Mucosa of rectum (tissue), 2 donors: ENCODE measurements at regions not wholly inside any gene's neighbourhood (a gene's known extent, or its start where the extent isn't known, plus 50 kb on each side); places are given as distances from the start of the nearest gene placed in this dataset.

Source experiments
- H3K27ac ChIP-seq, 2 donors: one replicate each; pipeline ENCODE4 v1.7.0; 2013; ENCODE audit warnings: inconsistent platforms in 2 of 2, low read depth in 2 of 2, low read length in 2 of 2
- H3K27me3 ChIP-seq, 2 donors: one replicate each; pipeline ENCODE4 v1.7.0; 2013; ENCODE audit warnings: low read length in 2 of 2; ENCODE audit not compliant: control insufficient read depth in 2 of 2, insufficient read depth in 2 of 2
- H3K36me3 ChIP-seq, 2 donors: one replicate each; pipeline ENCODE4 v1.7.0; 2013; ENCODE audit warnings: low read length in 2 of 2; ENCODE audit not compliant: control insufficient read depth in 2 of 2, insufficient read depth in 2 of 2
- H3K4me1 ChIP-seq, 2 donors: one replicate each; pipeline ENCODE4 v1.7.0; 2013; ENCODE audit warnings: low read length in 2 of 2, mild to moderate bottlenecking in 1 of 2; ENCODE audit not compliant: control insufficient read depth in 2 of 2, insufficient read depth in 2 of 2
- H3K4me3 ChIP-seq, 2 donors: one replicate each; pipeline ENCODE4 v1.7.0; 2013; ENCODE audit warnings: low read length in 2 of 2
- H3K9ac ChIP-seq, 2 donors: one replicate each; pipeline ENCODE4 v1.7.0; 2013; ENCODE audit warnings: low read length in 2 of 2, low read depth in 1 of 2, mild to moderate bottlenecking in 1 of 2
- H3K9me3 ChIP-seq, 2 donors: one replicate each; pipeline ENCODE4 v1.7.0; 2013; ENCODE audit warnings: low read length in 2 of 2; ENCODE audit not compliant: control insufficient read depth in 2 of 2
- donor health status: healthy.
- donor health status: Normal muscosa, but diverticular disease.

GRCh38 chr2:51880153-51880552, 848.2 kb upstream of the NRXN1 start:
- H3K27ac ChIP-seq = no peak overlapping the region
- no peak overlapping the region for H3K9ac ChIP-seq
- H3K9me3 ChIP-seq = no peaks in the 10 kb centered on the region
- no peaks in the 10 kb centered on the region for H3K27me3 ChIP-seq
- H3K4me3 ChIP-seq = no peak overlapping the region
- no peaks in the 10 kb centered on the region for H3K4me1 ChIP-seq
- H3K36me3 ChIP-seq = no peaks in the 10 kb centered on the region

DNA sequence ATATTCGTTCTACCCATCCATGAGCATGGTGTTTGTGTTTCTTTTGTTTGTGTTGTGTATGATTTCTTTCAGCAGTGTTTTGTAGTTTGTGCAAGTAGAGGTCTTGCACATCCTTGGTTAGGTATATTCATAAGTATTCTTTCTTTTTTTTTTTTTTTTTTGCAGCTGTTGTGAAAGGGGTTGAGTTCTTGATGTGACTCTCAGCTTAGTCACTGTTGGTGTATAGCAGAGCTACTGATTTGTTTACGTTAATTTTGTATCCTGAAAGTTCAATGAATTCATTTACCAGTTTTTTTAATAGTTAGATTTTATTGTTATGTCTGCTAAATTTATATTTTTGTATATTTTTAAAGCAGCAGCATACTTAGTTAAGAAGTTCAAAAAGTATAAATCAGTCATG, 834.4 kb upstream of the NRXN1 start:
- no peak overlapping the region for H3K27ac ChIP-seq
- H3K36me3 ChIP-seq = no peaks in the 10 kb centered on the region
- H3K27me3 ChIP-seq = no peaks in the 10 kb centered on the region
- no peaks in the 10 kb centered on the region for H3K9me3 ChIP-seq
- no peak overlapping the region for H3K4me3 ChIP-seq
- no peak overlapping the region for H3K9ac ChIP-seq
- H3K4me1 ChIP-seq = no peaks in the 10 kb centered on the region

GRCh38 chr2:51859260-51859659, 827.3 kb upstream of the NRXN1 start:
- no peaks in the 10 kb centered on the region for H3K36me3 ChIP-seq
- H3K4me1 ChIP-seq = no peaks in the 10 kb centered on the region
- H3K9ac ChIP-seq = no peak overlapping the region
- H3K4me3 ChIP-seq = no peak overlapping the region
- H3K27ac ChIP-seq = no peak overlapping the region
- no peaks in the 10 kb centered on the region for H3K27me3 ChIP-seq
- no peaks in the 10 kb centered on the region for H3K9me3 ChIP-seq

DNA sequence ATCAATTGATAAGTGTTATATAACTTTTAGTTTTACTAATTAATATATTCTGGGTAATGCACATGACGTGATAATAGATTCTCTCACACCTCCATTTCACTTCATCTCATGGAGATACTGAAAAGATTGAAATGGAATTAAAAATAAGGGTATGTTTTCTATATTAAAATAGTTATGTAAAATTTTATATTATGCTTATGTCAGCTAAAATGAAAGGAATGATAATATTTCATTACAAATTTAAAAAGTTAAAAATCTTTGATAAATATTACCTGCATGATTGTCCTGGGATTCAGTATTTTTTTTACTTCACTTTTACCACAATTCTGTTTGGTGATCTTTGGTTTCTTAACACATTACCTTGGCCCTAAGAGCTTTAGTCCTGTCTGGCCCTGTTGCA, 823.8 kb upstream of the NRXN1 start:
- H3K9me3 ChIP-seq = no peaks in the 10 kb centered on the region
- H3K4me1 ChIP-seq = no peaks in the 10 kb centered on the region
- H3K9ac ChIP-seq = no peak overlapping the region
- H3K27ac ChIP-seq = no peak overlapping the region
- H3K36me3 ChIP-seq = no peaks in the 10 kb centered on the region
- H3K27me3 ChIP-seq = no peaks in the 10 kb centered on the region
- no peak overlapping the region for H3K4me3 ChIP-seq

- Histone ChIP-seq H3K9ac (no peak overlapping the region), H3K36me3 (no peaks in the 10 kb centered on the region), H3K9me3 (no peaks in the 10 kb centered on the region), H3K4me1 (no peaks in the 10 kb centered on the region), H3K4me3 (no peak overlapping the region), H3K27me3 (no peaks in the 10 kb centered on the region), H3K27ac (no peak overlapping the region)
Measured at GRCh38 chr2:51846796-51847195, 814.9 kb upstream of the NRXN1 start.

- H3K9me3 ChIP-seq = no peaks in the 10 kb centered on the region
Measured at GRCh38 chr2:51846018-51846417, 814.1 kb upstream of the NRXN1 start.

GRCh38 chr2:51844596-51844995, 812.7 kb upstream of the NRXN1 start:
- H3K4me1 ChIP-seq = no peaks in the 10 kb centered on the region
- no peaks in the 10 kb centered on the region for H3K36me3 ChIP-seq
- no peak overlapping the region for H3K4me3 ChIP-seq
- no peak overlapping the region for H3K27ac ChIP-seq
- H3K9me3 ChIP-seq = no peaks in the 10 kb centered on the region
- H3K9ac ChIP-seq = no peak overlapping the region
- H3K27me3 ChIP-seq = no peaks in the 10 kb centered on the region

More at GRCh38 chr2:51846018-51846417, 814.1 kb upstream of the NRXN1 start:
- Histone ChIP-seq H3K9ac (no peak overlapping the region), H3K27me3 (no peaks in the 10 kb centered on the region), H3K4me3 (no peak overlapping the region), H3K27ac (no peak overlapping the region), H3K4me1 (no peaks in the 10 kb centered on the region), H3K36me3 (no peaks in the 10 kb centered on the region)

DNA sequence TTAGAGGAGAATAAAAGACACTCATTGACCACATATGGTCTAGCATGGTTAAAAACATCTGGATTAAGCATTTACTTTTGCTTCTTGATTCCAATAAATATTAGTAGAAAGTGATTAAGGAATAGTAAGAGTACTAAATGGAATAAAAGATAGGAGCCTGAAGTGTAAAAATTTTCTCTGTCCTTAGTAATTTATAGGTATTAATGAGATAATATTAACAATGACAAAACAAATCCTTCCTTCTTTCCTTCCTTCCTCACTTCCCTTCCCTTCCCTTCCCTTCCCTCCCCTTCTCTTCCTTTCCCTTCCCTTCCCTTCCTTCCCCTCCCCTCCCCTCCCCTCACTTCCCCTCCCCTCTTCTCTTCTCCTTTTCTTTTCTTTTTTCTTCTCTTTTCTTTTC, 797.5 kb upstream of the NRXN1 start:
- Histone ChIP-seq H3K36me3 (no peaks in the 10 kb centered on the region), H3K9ac (no peak overlapping the region), H3K27me3 (no peaks in the 10 kb centered on the region), H3K4me3 (no peak overlapping the region), H3K4me1 (no peaks in the 10 kb centered on the region), H3K27ac (no peak overlapping the region), H3K9me3 (no peaks in the 10 kb centered on the region)

DNA sequence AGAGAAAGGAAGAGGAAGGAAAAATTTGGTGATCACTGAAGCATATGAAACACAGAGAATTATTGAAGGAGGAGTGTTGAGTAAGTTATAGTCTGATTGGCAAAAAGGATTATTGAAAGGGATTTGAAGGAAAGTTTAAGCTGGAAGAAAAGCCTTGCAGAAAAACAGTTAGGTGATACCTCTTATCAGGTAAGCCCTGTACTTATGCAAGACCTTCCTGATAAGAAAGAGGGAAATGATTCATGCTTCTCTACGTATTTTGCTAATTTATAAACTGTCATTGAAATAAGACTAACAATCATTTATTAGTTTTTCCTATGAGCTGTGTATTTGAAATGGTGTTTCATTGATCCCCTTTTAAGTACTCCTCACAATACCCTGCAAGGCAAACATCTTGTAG, 793.9 kb upstream of the NRXN1 start:
- no peaks in the 10 kb centered on the region for H3K9me3 ChIP-seq
- no peak overlapping the region for H3K4me3 ChIP-seq
- no peaks in the 10 kb centered on the region for H3K27me3 ChIP-seq
- H3K36me3 ChIP-seq = no peaks in the 10 kb centered on the region
- H3K27ac ChIP-seq = no peak overlapping the region
- H3K4me1 ChIP-seq = no peaks in the 10 kb centered on the region
- H3K9ac ChIP-seq = no peak overlapping the region

- Histone ChIP-seq H3K4me1 (no peaks in the 10 kb centered on the region), H3K4me3 (no peak overlapping the region), H3K9me3 (no peaks in the 10 kb centered on the region), H3K9ac (no peak overlapping the region), H3K27me3 (no peaks in the 10 kb centered on the region), H3K36me3 (no peaks in the 10 kb centered on the region), H3K27ac (no peak overlapping the region)
Measured at GRCh38 chr2:51813247-51813646, 781.3 kb upstream of the NRXN1 start.
